B cell (primary cell): ENCODE measurements at regions not wholly inside any gene's neighbourhood (a gene's known extent, or its start where the extent isn't known, plus 50 kb on each side); places are given as distances from the start of the nearest gene placed in this dataset.

Experiments used
- EZH2 ChIP-seq: IDR thresholded peaks from 2 replicates; pipeline ENCODE4 v1.6.1; 2012; ENCODE audit warnings: borderline replicate concordance, low read depth, mild to moderate bottlenecking, moderate library complexity, low read length; ENCODE audit not compliant: insufficient read depth, poor library complexity, severe bottlenecking
- TF ChIP-seq, protein P1 (sequence below): fragments of 200-600 bp; IDR thresholded peaks from one replicate; pipeline ENCODE4 v1.8.0; 2022; ENCODE audit warnings: antibody characterized with exemption, mild to moderate bottlenecking

- TF ChIP-seq EZH2, result no peak
- TF ChIP-seq, protein P1, sequence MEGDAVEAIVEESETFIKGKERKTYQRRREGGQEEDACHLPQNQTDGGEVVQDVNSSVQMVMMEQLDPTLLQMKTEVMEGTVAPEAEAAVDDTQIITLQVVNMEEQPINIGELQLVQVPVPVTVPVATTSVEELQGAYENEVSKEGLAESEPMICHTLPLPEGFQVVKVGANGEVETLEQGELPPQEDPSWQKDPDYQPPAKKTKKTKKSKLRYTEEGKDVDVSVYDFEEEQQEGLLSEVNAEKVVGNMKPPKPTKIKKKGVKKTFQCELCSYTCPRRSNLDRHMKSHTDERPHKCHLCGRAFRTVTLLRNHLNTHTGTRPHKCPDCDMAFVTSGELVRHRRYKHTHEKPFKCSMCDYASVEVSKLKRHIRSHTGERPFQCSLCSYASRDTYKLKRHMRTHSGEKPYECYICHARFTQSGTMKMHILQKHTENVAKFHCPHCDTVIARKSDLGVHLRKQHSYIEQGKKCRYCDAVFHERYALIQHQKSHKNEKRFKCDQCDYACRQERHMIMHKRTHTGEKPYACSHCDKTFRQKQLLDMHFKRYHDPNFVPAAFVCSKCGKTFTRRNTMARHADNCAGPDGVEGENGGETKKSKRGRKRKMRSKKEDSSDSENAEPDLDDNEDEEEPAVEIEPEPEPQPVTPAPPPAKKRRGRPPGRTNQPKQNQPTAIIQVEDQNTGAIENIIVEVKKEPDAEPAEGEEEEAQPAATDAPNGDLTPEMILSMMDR, result no peak
Measured at GRCh38 chr13:61247149-61247936, 168.3 kb downstream of the PCDH20 start.
